NCI-H2029 treated with DMSO at 0.1 percent for 48 hours (cell line): ENCODE measurements at regions not wholly inside any gene's neighbourhood (a gene's known extent, or its start where the extent isn't known, plus 50 kb on each side); places are given as distances from the start of the nearest gene placed in this dataset.
A peak's percentile ranks its signal among the peaks of the same experiment; 100 is the strongest.

Experiments used
- DNase-seq: peaks from one replicate; lab custom pipeline; 2025; lab: John Stamatoyannopoulos, UW

DNA sequence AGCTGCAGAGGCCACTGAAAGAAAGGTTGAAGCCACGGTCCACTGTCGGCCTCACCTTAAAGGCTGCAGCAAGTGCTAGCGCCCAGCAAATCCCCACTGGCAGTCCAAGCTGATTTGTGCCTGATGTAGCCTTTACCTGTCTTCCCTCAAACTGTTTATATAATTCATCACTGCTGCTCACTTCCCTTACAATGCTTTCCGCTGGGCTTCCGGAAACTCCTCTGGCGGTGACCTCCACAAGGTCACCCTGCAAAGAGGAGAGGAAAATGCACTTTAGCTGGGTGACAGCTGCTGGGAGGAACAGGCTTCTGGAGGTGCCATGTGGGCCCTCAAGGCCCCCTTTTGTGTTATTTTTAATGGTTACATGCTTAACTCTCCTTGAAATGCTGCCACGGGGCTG, 126.2 kb downstream of the CMPK2 start:
- no peak for DNase-seq

GRCh38 chr2:6741229-6741628, 124.5 kb downstream of the CMPK2 start:
- no peak for DNase-seq

GRCh38 chr2:6744038-6744437, 121.7 kb downstream of the CMPK2 start:
- DNase-seq: no peak

GRCh38 chr2:6747433-6747832, 118.3 kb downstream of the CMPK2 start:
- DNase-seq: no peak

- DNase-seq: no peak
Measured at GRCh38 chr2:6748406-6749067, 117.2 kb downstream of the CMPK2 start.

DNA sequence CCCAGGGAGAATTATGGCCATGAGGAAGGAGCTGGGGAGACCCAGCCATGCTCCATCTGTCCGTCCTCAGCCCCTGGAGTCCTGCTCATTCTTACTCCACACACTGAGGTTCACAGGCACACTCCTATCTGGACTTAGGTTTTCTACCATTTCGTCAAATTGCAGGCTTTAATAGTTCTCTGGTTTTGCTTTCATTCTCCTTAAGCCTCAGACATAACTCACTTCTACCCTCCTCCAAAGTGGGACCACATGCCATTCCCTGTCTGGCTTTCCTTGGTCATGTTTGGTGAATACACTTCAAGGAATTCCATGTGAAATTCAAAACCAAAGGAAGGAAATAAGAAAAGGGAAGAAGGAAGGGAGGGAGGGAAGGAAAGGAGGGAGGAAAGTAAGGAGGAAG, 115.7 kb downstream of the CMPK2 start:
- no peak for DNase-seq

- DNase-seq: no peak
Measured at GRCh38 chr2:6750411-6751158, 115.1 kb downstream of the CMPK2 start.

GRCh38 chr2:6754419-6754818, 111.3 kb downstream of the CMPK2 start:
- no peak for DNase-seq

DNA sequence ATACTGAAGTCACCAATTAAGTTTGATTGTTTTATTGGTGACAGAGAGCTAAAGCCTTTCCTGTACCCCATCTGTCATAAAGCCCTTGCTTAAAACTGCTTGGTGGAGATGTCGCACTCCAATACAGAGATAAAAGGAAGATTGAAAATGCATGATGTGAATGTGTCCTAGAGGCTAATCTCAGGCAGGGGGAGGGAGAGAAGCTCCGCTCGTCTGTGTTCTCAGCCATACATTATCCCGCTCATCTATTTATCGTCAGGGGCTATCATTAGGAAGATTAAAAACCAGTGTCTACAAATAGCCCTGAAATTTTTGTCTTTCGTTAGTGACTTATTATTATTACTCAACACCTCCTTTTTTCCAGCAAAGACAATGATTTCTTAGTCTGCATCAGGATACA, 110.3 kb downstream of the CMPK2 start:
- DNase-seq: no peak

DNA sequence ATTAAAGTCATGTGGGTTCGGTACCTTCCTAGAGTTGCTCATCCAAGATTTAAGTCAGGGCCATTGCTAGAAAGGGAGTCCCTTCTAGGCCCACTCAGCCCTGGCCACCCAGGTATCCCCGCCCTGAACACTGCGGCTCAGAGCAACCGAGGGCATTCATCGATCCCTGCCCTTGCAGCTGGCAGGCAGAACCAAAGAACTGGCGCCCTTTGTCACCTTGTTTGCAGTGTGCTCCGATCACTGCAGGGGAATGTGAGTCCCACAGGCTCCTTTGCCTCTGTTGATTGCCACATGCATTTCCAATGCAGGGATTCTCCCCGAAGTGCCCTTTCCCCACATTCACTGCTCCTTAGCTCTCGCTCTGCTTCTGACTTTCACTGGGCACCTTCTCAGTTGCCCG, 108.5 kb downstream of the CMPK2 start:
- no peak for DNase-seq

- no peak for DNase-seq
Measured at GRCh38 chr2:6759689-6760088, 106.0 kb downstream of the CMPK2 start.

GRCh38 chr2:6760132-6760531, 105.6 kb downstream of the CMPK2 start:
- DNase-seq: no peak

- DNase-seq: peak; percentile 30
Measured at GRCh38 chr2:6764968-6765723, 100.6 kb downstream of the CMPK2 start.

GRCh38 chr2:6769346-6769745, 96.4 kb downstream of the CMPK2 start:
- no peak for DNase-seq

GRCh38 chr2:6770006-6770405, 95.7 kb downstream of the CMPK2 start:
- DNase-seq: no peak

DNA sequence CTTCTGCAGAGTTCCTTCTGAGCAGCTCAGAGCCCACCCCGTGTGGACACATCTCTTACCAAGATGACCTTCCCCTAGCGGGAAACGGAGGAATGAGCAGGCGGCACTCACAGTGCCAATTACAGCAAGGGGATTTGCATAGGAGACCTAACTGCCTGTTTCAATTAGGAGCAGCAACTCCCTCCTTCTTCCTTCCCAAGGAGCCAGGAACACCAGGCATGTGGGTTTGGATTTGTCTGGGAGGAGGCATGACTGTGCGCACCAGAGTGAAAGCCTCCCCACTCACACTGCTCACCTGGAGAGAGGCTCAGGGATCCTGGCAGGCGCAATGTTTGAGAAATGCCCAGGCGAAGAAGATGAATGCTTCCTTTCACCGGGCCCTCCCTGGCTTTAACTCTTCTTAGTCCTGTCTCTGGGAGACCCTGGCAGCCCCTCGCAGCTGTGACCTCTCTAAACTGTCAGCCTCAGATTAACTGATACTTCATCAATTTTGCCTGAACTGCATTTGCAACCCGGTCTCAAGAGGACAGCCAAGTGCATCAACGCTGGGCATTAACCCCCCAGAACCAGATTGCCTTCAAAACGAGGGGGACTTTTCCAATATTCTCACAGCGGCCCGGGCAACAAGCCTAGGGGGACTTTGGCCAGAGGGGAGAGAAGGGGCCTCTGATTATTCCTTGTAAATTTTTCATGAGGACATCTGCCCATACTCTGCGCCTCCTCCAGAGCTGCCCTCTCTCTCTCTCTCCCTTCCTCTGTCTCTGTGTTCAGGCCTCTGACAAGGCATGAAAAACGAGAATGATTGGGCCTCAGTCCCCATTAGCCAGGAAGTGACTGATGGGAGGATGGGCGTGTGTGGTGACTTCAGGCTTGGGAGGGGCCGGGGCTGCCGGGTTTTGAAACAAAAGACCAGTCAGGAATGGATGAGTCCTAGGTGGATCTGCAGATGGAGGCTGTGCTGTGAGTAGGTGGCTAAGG, 93.8 kb downstream of the CMPK2 start:
- DNase-seq: no peak

DNA sequence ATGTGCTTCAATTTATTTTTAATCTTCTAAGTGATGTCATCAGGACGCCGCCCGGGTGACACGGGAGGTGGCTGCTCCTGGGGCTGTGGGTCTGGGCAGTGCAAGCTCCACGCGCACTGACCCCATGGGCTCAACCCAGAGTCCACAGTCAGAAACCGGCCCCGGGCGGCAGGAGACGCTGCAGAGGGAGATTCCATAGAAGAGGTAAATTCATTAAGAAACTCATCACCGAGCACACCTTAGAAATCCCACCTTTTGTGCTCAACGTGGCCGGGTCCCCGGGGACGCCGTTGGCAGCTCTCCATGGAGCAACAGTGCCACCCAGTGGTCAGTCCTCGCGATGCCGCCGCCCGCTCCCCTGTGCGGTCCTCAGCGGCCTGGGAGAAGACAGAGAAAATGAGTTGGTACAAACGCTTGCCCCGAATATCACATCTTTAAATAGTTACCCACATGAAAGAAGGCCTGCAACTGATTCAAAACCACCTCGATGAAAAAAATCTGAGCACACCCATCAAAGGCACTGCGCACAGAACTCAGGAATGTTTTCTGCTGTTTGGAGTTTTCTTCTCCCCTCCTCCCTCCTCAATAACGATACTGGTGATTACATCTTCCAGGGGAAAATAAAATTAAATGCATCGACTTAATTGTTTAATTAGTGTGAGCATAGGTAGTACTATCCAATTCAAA, 92.6 kb downstream of the CMPK2 start:
- peak; percentile 18 for DNase-seq

DNA sequence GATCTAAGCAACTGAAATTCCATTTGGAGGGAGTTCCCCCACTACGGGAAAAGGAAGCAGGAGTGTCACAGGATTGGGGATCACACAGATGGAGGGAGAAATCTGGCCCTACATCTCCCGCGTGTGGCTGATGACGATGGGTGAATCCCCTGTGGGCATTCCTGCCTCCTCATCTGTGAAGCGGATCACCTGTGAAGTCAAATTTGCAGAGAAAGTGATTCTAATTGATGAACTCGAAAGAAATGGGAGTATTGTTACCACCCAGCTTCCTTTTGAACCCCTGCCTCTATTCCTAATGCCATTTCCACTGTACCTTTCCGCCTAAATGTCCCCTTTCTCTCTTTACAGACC, 92.0 kb downstream of the CMPK2 start:
- no peak for DNase-seq

- no peak for DNase-seq
Measured at GRCh38 chr2:6776125-6776524, 89.6 kb downstream of the CMPK2 start.

DNA sequence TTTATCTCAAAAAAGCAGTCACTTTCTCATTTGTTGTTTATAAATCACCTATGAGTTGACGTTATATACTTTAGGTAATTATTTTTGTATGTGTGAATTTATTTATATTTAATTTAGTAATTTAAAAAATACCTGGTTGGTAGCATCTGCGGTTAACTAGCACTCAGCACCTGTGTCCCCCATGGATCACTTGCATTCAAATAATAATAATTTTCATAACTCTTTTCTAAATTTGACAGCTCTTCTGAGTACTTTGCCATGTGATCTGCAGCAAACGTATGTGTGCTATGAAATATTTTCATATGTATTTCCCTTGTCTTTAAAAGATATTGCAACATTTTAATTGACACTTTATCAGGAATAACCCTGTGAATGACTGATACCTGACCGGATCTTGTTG, 88.1 kb downstream of the CMPK2 start:
- DNase-seq: no peak

DNA sequence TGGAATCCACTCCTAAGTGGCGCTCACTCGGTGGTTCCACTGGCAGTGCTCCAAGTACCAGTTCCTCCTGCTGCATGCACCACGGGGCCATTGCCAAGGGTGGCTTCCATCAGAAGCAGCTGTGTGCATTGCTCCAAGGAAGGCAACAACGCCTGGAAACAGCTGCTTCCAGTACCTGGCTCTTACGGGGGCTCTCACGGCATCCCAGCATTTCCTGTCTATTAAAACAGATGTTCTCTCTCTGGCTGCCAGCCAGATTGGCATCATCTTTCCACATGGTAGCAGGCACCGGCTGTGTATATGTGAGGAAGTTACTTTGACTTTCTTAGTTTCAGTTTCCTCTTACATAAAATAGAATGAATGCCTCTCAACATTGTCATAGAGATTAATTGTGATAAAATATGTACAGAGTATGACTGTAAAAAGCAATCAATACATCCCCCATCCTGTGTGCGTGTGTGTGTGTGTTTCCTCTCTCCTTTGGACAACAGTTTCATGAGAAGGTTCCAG, 84.9 kb downstream of the CMPK2 start:
- peak; percentile 59 for DNase-seq
